ENCODE measurements at regions not wholly inside any gene's neighbourhood (a gene's known extent, or its start where the extent isn't known, plus 50 kb on each side); places are given as distances from the start of the nearest gene placed in this dataset.

DNA sequence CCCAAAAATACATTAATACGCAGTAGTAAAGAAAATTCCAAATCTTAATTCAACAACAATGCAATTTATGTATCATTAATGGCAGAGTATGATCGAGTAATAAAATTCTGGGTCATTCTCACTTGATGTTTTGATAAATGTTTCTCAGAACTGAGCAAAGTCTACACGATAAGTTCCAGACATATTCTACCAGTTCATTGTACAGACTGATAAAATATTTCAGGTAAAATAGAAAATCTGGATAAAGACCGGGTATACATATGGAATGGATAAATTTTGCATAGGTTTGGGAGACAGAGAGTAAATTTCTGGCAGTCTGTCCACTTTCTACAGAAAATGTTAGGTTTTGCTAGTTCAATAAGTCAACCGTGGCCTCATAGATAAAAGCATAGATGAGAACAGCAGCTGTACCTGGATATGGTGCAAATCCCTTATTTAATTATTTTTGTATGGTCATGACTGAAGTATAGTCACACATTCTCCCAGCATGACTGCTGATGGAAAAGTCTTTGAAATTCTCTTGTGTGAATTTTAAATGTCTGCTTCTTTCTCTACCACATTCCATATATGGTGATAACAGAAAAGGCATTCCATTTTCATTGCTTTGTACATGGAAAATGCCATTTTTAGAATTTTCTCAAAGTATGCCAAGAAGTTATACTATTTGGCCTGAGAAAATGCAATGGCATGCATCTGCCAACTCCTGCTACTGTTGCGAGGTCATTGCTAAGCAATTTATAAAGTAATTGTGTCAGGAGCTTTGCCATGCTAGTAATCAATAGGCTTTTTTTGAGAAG, 301.9 kb upstream of the ARSJ start:
- H3K4me3 ChIP-seq (ENCODE audit: severe bottlenecking) = no peak overlapping the region
- H3K9me3 ChIP-seq (ENCODE audit: severe bottlenecking) = no peaks in the 10 kb centered on the region
- H3K36me3 ChIP-seq (ENCODE audit: low read depth) = no peaks in the 10 kb centered on the region
- ATAC-seq (ENCODE audit: low read depth) (no peak; the same call in 2 of the 3 replicates), DNase-seq (ENCODE audit: low spot score) (no peak)
- no peaks in the 10 kb centered on the region for H3K4me1 ChIP-seq (ENCODE audit: insufficient read depth, poor library complexity, severe bottlenecking)
- TF ChIP-seq, protein P1, sequence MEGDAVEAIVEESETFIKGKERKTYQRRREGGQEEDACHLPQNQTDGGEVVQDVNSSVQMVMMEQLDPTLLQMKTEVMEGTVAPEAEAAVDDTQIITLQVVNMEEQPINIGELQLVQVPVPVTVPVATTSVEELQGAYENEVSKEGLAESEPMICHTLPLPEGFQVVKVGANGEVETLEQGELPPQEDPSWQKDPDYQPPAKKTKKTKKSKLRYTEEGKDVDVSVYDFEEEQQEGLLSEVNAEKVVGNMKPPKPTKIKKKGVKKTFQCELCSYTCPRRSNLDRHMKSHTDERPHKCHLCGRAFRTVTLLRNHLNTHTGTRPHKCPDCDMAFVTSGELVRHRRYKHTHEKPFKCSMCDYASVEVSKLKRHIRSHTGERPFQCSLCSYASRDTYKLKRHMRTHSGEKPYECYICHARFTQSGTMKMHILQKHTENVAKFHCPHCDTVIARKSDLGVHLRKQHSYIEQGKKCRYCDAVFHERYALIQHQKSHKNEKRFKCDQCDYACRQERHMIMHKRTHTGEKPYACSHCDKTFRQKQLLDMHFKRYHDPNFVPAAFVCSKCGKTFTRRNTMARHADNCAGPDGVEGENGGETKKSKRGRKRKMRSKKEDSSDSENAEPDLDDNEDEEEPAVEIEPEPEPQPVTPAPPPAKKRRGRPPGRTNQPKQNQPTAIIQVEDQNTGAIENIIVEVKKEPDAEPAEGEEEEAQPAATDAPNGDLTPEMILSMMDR (IDR thresholded peaks at IDR 0.05; ENCODE audit: poor library complexity, severe bottlenecking) = no peak
- no peaks in the 10 kb centered on the region for H3K27me3 ChIP-seq (ENCODE audit: insufficient read depth, poor library complexity, severe bottlenecking)
- H3K27ac ChIP-seq (ENCODE audit: poor library complexity, severe bottlenecking) = no peak overlapping the region

GRCh38 chr4:114282937-114283336, 303.5 kb upstream of the ARSJ start:
- Histone ChIP-seq H3K36me3 (ENCODE audit: low read depth) (no peaks in the 10 kb centered on the region), H3K4me3 (ENCODE audit: severe bottlenecking) (no peak overlapping the region), H3K9me3 (ENCODE audit: severe bottlenecking) (no peaks in the 10 kb centered on the region), H3K4me1 (ENCODE audit: insufficient read depth, poor library complexity, severe bottlenecking) (no peaks in the 10 kb centered on the region), H3K27me3 (ENCODE audit: insufficient read depth, poor library complexity, severe bottlenecking) (no peaks in the 10 kb centered on the region), H3K27ac (ENCODE audit: poor library complexity, severe bottlenecking) (no peak overlapping the region)
- ATAC-seq (ENCODE audit: low read depth) = no peak
- no peak for DNase-seq (ENCODE audit: low spot score)
- TF ChIP-seq, protein P1 (IDR thresholded peaks at IDR 0.05; ENCODE audit: poor library complexity, severe bottlenecking) = no peak

- H3K27ac ChIP-seq (ENCODE audit: poor library complexity, severe bottlenecking) = no peak overlapping the region
- no peak for DNase-seq (ENCODE audit: low spot score)
- H3K4me3 ChIP-seq (ENCODE audit: severe bottlenecking) = no peak overlapping the region
- H3K4me1 ChIP-seq (ENCODE audit: insufficient read depth, poor library complexity, severe bottlenecking) = no peaks in the 10 kb centered on the region
- H3K27me3 ChIP-seq (ENCODE audit: insufficient read depth, poor library complexity, severe bottlenecking) = no peaks in the 10 kb centered on the region
- H3K9me3 ChIP-seq (ENCODE audit: severe bottlenecking) = no peaks in the 10 kb centered on the region
- ATAC-seq (ENCODE audit: low read depth) = no peak
- H3K36me3 ChIP-seq (ENCODE audit: low read depth) = no peaks in the 10 kb centered on the region
- TF ChIP-seq, protein P1 (IDR thresholded peaks at IDR 0.05; ENCODE audit: poor library complexity, severe bottlenecking) = no peak
Observed at GRCh38 chr4:114284629-114285028, 305.2 kb upstream of the ARSJ start.

DNA sequence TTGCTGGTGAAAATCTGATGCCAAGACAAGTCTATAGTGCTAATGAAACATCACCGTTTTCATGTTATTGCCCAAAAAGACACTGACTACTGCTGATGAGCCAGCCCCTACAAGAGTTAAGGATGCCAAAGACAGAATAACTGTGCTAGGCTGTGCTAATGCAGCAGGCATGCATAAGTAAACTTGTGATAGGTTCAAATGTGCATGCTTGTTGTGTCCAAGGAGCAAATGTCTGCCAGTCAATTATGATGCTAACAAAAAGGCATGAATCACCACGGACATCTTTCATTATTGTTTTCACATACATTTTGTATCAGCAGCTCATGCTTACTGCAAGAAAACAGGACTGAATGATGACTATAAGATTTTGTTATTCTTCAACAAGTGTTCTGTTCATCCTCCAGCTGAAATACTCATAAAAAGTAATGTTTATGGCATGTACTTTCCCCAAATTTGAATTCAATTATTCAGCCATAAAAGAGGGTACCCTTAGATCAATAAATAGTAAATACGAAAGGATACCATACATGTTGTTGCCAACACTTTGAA, 306.9 kb upstream of the ARSJ start:
- Histone ChIP-seq H3K27ac (ENCODE audit: poor library complexity, severe bottlenecking) (no peak overlapping the region), H3K4me3 (ENCODE audit: severe bottlenecking) (no peak overlapping the region), H3K36me3 (ENCODE audit: low read depth) (no peaks in the 10 kb centered on the region), H3K4me1 (ENCODE audit: insufficient read depth, poor library complexity, severe bottlenecking) (no peaks in the 10 kb centered on the region), H3K27me3 (ENCODE audit: insufficient read depth, poor library complexity, severe bottlenecking) (no peaks in the 10 kb centered on the region), H3K9me3 (ENCODE audit: severe bottlenecking) (no peaks in the 10 kb centered on the region)
- TF ChIP-seq, protein P1 (IDR thresholded peaks at IDR 0.05; ENCODE audit: poor library complexity, severe bottlenecking) = no peak
- DNase-seq (ENCODE audit: low spot score) (no peak), ATAC-seq (ENCODE audit: low read depth) (no peak)

Data from RWPE2 (cell line).